Keratinocyte (primary cell): ENCODE measurements at regions not wholly inside any gene's neighbourhood (a gene's known extent, or its start where the extent isn't known, plus 50 kb on each side); places are given as distances from the start of the nearest gene placed in this dataset.

Experiments used
- DNase-seq: peaks from one replicate; pipeline ENCODE4 v3.0.0-alpha.2; 2011; ENCODE audit warnings: low read depth, missing footprints, low spot score
- FAIRE-seq: peaks from 2 replicates; lab custom pipeline; 2011; peaks lifted over from hg19 to GRCh38; lab: Jason Lieb, UNC
- H2AFZ ChIP-seq: 2 replicates; pipeline ENCODE4 v1.6.0; 2012; ENCODE audit warnings: low read length, control low read depth, inconsistent platforms; ENCODE audit not compliant: control insufficient read depth
- H3K27ac ChIP-seq: 2 replicates; pipeline ENCODE4 v1.5.1; 2011; ENCODE audit warnings: low read length; ENCODE audit not compliant: control insufficient read depth, insufficient read depth
- H3K27me3 ChIP-seq: 3 replicates; pipeline ENCODE4 v1.6.0; 2011; ENCODE audit warnings: low read length; ENCODE audit not compliant: control insufficient read depth, insufficient read depth; ENCODE audit errors: extremely low read depth
- H3K36me3 ChIP-seq, 2 experiments: 2 replicates in 1 of 2; 3 replicates in 1 of 2; pipeline ENCODE4 v1.5.1; 2011; ENCODE audit warnings: low read length in 2 of 2, mild to moderate bottlenecking in 1 of 2; ENCODE audit not compliant: control insufficient read depth in 2 of 2, insufficient read depth in 2 of 2; ENCODE audit errors: extremely low read depth in 1 of 2
- H3K4me1 ChIP-seq: 3 replicates; pipeline ENCODE4 v1.5.1; 2011; ENCODE audit warnings: low read length; ENCODE audit not compliant: control insufficient read depth, insufficient read depth; ENCODE audit errors: extremely low read depth
- H3K4me2 ChIP-seq: 3 replicates; pipeline ENCODE4 v1.6.0; 2011; ENCODE audit warnings: low read depth, low read length; ENCODE audit not compliant: control insufficient read depth, insufficient read depth; ENCODE audit errors: extremely low read depth
- H3K4me3 ChIP-seq, 3 experiments: fragments of 200-600 bp in 1 of 3; sonication (generic) in 1 of 3; 2 replicates in 2 of 3; 3 replicates in 1 of 3; pipeline ENCODE4 v1.5.1; 2011 to 2016; ENCODE audit warnings: low read length in 3 of 3, mild to moderate bottlenecking in 3 of 3, control low read depth in 2 of 3, inconsistent platforms in 1 of 3, low read depth in 1 of 3, mixed read lengths in 1 of 3, mixed run types in 1 of 3, moderate library complexity in 1 of 3; ENCODE audit not compliant: control insufficient read depth in 2 of 3, insufficient read depth in 2 of 3; ENCODE audit errors: extremely low read depth in 1 of 3
- H3K79me2 ChIP-seq: 2 replicates; pipeline ENCODE4 v1.6.0; 2012; ENCODE audit warnings: low read length; ENCODE audit not compliant: control insufficient read depth, insufficient read depth
- H3K9ac ChIP-seq: 3 replicates; pipeline ENCODE4 v1.6.0; 2011; ENCODE audit warnings: low read length; ENCODE audit not compliant: control insufficient read depth, insufficient read depth; ENCODE audit errors: extremely low read depth
- H3K9me1 ChIP-seq: 3 replicates; pipeline ENCODE4 v1.6.0; 2011; ENCODE audit warnings: low read length; ENCODE audit not compliant: control insufficient read depth, insufficient read depth; ENCODE audit errors: extremely low read depth
- H3K9me3 ChIP-seq: 2 replicates; pipeline ENCODE4 v1.5.1; 2012; ENCODE audit warnings: low read depth, low read length; ENCODE audit not compliant: control insufficient read depth
- H4K20me1 ChIP-seq: 3 replicates; pipeline ENCODE4 v1.6.0; 2011; ENCODE audit warnings: low read length; ENCODE audit not compliant: control insufficient read depth, insufficient read depth; ENCODE audit errors: extremely low read depth
- EZH2 ChIP-seq: IDR thresholded peaks from one replicate; pipeline ENCODE4 v1.6.1; 2012; ENCODE audit warnings: inconsistent platforms, mild to moderate bottlenecking, low read length, moderate library complexity
- dilution Hi-C: fragments of 300-500 bp; cut with MboI; formaldehyde crosslinking; loops from one replicate; pipeline ENCODE4 v1.7.0; 2020; ENCODE audit warnings: low sequenced_read_pairs; ENCODE audit not compliant: extremely low pct_ligation_motif_present
- TF ChIP-seq, protein P1 (sequence below), 3 experiments: IDR thresholded peaks in 1 of 3; conservative IDR thresholded peaks in 1 of 3; optimal IDR thresholded peaks in 1 of 3; 2 replicates in 2 of 3; 3 replicates in 1 of 3; pipeline versions ENCODE3 to v1.5.1; 2011; ENCODE audit warnings: low read length in 3 of 3, mild to moderate bottlenecking in 3 of 3, moderate library complexity in 2 of 3, control low read depth in 1 of 3, inconsistent platforms in 1 of 3; ENCODE audit not compliant: insufficient read depth in 2 of 3; ENCODE audit errors: extremely low read depth in 1 of 3

GRCh38 chr13:74021505-74021904, 112.7 kb downstream of the KLF12 start:
- H4K20me1 ChIP-seq: no peaks in the 10 kb centered on the region
- no peak overlapping the region for H3K4me2 ChIP-seq
- no peaks in the 10 kb centered on the region for H3K79me2 ChIP-seq
- no peak overlapping the region for H3K27ac ChIP-seq
- H3K9ac ChIP-seq: no peak overlapping the region
- DNase-seq: no peak
- no peaks in the 10 kb centered on the region for H3K9me1 ChIP-seq
- H2AFZ ChIP-seq: no peak overlapping the region
- H3K36me3 ChIP-seq: no peaks in the 10 kb centered on the region
- H3K4me3 ChIP-seq: no peak overlapping the region
- FAIRE-seq: no peak
- H3K4me1 ChIP-seq: no peaks in the 10 kb centered on the region
- no peaks in the 10 kb centered on the region for H3K9me3 ChIP-seq
- dilution Hi-C loops: no loop called here
- TF ChIP-seq EZH2: no peak
- TF ChIP-seq, protein P1, sequence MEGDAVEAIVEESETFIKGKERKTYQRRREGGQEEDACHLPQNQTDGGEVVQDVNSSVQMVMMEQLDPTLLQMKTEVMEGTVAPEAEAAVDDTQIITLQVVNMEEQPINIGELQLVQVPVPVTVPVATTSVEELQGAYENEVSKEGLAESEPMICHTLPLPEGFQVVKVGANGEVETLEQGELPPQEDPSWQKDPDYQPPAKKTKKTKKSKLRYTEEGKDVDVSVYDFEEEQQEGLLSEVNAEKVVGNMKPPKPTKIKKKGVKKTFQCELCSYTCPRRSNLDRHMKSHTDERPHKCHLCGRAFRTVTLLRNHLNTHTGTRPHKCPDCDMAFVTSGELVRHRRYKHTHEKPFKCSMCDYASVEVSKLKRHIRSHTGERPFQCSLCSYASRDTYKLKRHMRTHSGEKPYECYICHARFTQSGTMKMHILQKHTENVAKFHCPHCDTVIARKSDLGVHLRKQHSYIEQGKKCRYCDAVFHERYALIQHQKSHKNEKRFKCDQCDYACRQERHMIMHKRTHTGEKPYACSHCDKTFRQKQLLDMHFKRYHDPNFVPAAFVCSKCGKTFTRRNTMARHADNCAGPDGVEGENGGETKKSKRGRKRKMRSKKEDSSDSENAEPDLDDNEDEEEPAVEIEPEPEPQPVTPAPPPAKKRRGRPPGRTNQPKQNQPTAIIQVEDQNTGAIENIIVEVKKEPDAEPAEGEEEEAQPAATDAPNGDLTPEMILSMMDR (optimal IDR thresholded peaks at IDR 0.05 in 1 of 3, IDR thresholded peaks at IDR 0.05 in 1 of 3, conservative IDR thresholded peaks at IDR 0.05 in 1 of 3; ENCODE audit: extremely low read depth in 1 of 3, insufficient read depth in 2 of 3, low read length in 3 of 3): no peak
- H3K27me3 ChIP-seq: no peaks in the 10 kb centered on the region

DNA sequence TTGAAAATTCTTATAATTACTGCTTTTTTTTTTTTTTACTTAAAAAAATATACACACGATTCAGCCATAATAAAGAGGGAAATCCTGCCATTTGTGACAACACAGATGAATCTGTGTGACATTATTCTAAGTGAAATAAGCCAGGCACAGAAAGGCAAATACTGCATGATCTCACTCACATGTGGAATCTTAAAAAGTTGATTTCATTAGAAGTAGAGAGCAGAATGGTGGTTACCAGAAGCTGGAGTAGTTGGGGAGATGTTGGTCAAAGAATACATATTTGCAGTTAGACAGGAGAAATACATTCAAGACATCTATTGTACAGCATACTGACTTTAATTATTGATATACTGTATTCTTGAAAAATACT, 116.2 kb downstream of the KLF12 start:
- FAIRE-seq: no peak
- Histone ChIP-seq H3K9ac (no peak overlapping the region), H3K4me3 (no peak overlapping the region), H2AFZ (no peak overlapping the region), H4K20me1 (no peaks in the 10 kb centered on the region), H3K79me2 (no peaks in the 10 kb centered on the region), H3K4me2 (no peak overlapping the region), H3K9me1 (no peaks in the 10 kb centered on the region), H3K27me3 (no peaks in the 10 kb centered on the region), H3K4me1 (no peaks in the 10 kb centered on the region), H3K36me3 (no peaks in the 10 kb centered on the region), H3K27ac (no peak overlapping the region), H3K9me3 (no peaks in the 10 kb centered on the region)
- TF ChIP-seq, protein P1 (optimal IDR thresholded peaks at IDR 0.05 in 1 of 3, IDR thresholded peaks at IDR 0.05 in 1 of 3, conservative IDR thresholded peaks at IDR 0.05 in 1 of 3; ENCODE audit: extremely low read depth in 1 of 3, insufficient read depth in 2 of 3, low read length in 3 of 3): no peak
- TF ChIP-seq EZH2: no peak
- no peak for DNase-seq
- dilution Hi-C loops: no loop called here
